ENCODE measurements at regions not wholly inside any gene's neighbourhood (a gene's known extent, or its start where the extent isn't known, plus 50 kb on each side); places are given as distances from the start of the nearest gene placed in this dataset.
A peak's percentile ranks its signal among the peaks of the same experiment; 100 is the strongest.

DNA sequence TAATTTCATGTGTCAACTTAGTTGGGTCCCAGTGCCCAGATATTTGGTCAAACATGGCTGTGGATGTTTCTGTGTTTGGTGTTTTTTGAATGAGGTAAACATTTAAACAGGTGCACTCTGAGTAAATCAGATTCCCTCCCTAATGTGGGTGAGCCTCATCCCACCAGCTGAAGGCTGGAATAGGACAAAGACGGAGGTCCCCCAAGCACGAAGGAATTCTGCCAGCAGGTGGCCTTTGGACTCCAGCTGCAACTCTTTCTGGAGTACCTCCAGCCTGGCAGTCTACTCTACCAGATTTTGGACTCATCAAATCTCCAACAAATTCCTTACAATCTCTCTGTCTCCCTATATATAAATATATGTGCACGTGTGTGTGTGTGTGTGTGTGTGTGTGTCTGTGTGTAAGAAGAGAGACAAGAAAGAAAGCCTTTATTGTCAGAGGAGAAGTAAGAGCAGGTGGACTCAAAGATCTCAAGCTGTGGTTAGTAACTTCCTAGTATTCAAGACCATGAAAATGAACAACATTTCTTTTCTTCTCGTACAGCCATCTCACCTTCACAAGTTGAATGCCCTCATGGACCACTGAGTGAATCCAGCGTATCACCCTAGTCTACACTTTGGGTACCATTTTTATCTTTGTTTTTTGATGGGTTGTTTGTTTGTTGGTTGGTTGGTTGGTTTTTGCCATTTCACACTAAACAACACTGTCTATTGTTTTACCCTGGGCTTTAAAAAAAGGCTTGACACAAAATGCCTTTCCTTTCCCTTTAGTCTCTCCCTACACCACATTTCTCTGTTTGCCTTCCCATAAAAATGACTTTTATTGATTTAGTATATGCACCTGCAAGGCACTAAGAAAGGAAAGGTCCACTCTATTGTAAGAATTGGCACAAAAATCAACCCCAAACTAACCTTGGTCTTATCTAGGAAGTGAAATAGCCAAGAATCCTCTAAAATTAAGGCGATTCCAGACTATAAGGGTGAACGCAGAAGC lies 118.7 kb downstream of the TENT4A start:
- DNase-seq (ENCODE audit: low read depth in 2 of 2), result no peak

DNA sequence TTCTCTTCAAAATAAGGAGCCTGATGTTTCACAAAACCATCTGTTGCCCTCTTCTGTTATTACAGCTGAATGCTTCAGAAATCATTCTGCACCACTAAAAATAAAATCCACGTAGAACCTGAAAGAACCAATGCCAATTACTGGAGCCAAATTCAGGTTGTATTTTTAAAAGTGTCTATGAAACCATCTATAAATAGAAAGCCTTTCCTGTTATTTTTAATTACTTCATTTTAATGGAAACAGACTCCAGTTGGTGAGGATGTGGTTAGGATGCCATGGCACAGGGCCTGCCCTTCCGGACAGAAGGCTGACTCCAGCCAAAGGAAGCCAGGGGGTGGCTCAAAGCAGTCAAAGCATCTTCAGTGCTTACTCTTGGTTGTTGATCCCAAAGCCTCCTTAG lies 119.8 kb downstream of the TENT4A start:
- peak; percentile 2 to 26 for DNase-seq (ENCODE audit: low read depth in 2 of 2)

DNA sequence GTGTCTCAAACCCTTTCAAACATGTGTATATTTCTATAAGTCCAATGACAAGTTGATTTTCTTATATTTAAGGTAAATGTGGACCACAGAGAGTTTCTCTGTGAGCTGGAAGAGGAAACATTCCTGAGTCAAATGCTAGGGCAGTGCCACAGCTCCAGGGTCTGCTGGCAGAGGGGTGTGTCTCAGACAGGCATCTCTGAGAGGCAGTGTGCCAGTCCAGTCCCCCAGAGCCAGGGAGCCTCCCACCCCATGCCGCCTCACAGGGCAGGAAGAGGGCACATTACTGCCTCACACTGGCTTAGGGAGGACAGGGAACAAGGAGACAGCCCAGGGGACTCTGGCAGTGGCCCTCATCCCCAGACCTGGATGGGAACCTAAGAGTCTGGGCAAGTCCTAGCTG lies 120.2 kb downstream of the TENT4A start:
- no peak for DNase-seq (ENCODE audit: low read depth in 2 of 2)

DNA sequence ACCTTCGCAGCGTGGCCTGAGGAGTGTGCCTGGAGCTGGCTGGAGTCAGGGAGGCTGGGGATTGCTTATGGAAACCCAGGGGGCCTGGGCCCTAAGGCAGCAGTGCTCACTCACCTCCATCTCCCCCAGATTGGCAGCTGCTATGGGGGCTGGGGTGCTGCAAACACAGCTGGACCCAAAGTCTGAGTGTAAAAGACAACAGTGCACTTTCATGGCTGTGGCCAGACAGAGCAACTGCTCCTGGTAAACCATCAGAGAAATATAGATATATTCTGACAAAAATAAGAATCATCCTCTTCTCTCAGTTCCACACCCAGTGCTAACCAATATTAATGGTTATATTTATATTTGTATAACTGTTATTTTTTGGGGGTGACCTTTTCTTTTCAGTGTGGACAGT lies 123.9 kb downstream of the TENT4A start:
- no peak for DNase-seq (ENCODE audit: low read depth in 2 of 2)

GRCh38 chr5:6837519-6838110 lies 124.4 kb downstream of the TENT4A start:
- peak; percentile 19 to 26 for DNase-seq (ENCODE audit: low read depth in 2 of 2)

DNA sequence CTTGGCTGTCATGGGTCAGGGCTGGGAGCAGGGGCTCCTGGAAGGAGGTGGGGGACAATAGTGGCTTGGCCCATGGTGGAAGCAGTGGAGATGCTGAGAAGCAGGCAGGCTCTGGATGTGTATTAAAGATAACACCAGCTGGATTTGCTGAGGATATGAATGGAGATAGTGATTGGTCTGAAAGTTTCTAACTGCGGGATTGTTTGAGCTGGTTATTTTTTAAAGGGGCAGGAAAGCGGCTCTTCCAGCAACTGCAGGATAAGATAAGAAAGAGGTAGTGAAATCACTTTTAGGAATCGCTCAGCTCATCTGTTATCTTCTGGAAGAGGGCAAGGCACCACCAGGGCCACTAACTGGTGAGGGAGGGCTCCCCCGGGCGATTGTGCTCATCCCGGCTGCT lies 125.5 kb downstream of the TENT4A start:
- DNase-seq (ENCODE audit: low read depth in 2 of 2), result no peak

- no peak for DNase-seq (ENCODE audit: low read depth in 2 of 2)
Observed at GRCh38 chr5:6840136-6840793, 127.0 kb downstream of the TENT4A start.

GRCh38 chr5:6843335-6843734 lies 130.1 kb downstream of the TENT4A start:
- DNase-seq (ENCODE audit: low read depth in 2 of 2), result no peak

- DNase-seq (ENCODE audit: low read depth in 2 of 2), result no peak
Observed at GRCh38 chr5:6843821-6844220, 130.6 kb downstream of the TENT4A start.

DNA sequence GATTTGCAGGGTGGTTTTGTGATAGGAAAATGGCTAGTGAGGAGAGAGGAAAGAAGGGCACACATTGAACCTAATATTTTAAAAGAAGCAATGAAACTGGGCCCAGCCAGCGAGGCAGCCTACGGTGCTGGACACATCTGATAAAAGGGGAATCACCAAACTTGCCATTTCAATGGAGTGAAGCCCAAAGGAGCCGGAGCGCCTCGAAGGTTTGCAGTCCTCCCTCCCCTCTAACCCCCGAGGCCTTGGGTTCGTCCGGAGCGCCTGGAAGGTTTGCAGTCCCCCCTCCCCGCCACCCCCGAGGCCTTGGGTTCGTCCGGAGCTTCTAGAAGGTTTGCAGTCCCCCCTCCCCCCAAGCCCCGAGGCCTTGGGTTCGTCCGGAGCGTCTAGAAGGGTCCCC lies 132.6 kb downstream of the TENT4A start:
- no peak for DNase-seq (ENCODE audit: low read depth in 2 of 2)

DNA sequence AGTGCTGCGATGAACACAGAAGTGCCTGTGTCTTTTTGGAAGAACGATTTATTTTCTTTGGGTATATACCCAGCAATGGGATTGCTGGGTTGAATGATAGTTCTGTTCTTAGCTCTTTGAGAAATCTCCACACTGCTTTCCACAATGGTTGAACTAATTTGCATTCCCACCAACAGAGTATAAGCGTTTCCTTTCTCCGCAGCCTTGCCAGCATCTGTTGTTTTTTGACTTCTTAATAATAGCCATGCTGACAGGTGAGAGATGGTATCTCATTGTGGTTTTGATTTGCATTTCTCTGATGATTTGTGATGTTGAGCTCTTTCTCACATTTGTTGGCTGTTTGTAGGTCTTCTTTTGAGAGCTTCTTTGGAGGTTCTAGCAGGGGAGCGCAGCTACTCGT lies 134.6 kb downstream of the TENT4A start:
- DNase-seq (ENCODE audit: low read depth in 2 of 2), result no peak

DNA sequence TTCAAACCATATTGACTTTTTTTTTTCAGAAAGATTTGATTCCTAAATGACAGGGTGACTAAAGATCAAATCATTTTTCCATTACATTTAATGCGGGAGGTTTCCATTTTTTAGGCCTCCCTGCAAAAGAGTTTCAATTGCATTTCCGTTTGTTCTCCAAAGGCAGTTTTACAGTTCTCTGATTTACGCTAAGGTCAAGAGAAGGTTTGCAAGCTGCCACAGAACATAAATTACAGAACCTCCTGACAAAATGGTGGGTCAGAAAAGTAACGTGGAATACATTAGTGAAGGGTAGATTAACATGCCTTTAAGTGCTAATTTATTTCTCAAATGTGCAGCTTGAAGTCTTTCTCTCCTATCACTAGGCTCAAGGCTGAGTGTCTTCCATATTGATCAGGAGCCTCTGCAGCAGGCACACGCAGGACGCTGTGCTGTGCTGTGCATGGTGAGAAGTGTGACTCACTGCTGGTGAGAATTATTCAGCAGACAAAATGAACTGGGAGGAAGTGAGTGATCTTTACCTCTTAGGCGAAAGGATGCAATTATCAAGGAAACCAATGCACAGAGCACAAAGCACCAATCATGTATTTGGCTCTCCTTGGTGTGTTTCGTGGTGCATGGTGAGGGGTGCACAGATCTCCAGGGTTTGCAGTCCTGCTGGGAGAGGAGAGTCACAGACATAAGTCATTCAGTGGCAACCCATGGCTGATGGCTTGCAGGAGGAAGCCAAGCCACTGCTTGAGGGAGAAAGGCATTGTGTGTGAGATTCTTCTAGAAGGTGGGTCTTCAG lies 136.3 kb downstream of the TENT4A start:
- DNase-seq (ENCODE audit: low read depth in 2 of 2), result no peak

DNA sequence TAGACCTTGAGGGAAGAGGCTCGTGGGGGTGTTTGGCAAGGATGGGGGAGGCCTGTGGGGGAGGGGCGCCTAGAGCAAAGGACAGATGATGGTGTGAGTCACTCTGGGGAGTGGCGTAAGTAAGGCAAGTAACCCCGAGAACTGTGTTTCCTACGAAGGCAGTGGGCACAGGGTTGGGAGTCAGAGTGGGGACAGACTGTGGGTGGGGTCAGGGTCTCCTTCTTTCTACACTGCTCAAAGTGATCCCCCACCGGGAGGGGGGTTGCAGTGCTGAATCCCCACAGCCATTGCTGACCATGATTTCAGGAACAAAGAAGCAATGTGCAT lies 136.8 kb downstream of the TENT4A start:
- DNase-seq (ENCODE audit: low read depth in 2 of 2), result no peak

- DNase-seq (ENCODE audit: low read depth in 2 of 2), result no peak
Observed at GRCh38 chr5:6856653-6857052, 143.4 kb downstream of the TENT4A start.

- DNase-seq (ENCODE audit: low read depth in 2 of 2), result no peak
Observed at GRCh38 chr5:6858419-6858818, 145.2 kb downstream of the TENT4A start.

DNA sequence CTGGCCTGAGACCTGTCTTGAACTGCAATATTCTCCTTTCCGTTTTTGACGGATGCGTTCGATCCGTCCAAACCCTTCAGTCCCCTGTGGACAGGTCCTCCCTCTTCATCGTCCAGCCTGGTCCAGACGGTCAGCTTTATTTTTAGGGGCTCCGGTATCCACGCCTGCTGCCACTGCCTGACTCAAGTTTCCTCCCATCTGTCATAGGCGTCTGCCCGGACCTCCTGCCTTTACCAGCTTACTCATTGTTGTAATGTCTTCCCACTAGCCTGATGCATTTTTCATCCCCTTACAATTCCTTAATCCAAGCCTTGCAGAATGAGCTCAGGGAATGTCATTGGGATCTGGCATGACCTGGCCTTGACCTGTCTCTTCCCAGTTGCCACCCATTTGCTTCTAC lies 145.8 kb downstream of the TENT4A start:
- DNase-seq (ENCODE audit: low read depth in 2 of 2), result no peak

DNA sequence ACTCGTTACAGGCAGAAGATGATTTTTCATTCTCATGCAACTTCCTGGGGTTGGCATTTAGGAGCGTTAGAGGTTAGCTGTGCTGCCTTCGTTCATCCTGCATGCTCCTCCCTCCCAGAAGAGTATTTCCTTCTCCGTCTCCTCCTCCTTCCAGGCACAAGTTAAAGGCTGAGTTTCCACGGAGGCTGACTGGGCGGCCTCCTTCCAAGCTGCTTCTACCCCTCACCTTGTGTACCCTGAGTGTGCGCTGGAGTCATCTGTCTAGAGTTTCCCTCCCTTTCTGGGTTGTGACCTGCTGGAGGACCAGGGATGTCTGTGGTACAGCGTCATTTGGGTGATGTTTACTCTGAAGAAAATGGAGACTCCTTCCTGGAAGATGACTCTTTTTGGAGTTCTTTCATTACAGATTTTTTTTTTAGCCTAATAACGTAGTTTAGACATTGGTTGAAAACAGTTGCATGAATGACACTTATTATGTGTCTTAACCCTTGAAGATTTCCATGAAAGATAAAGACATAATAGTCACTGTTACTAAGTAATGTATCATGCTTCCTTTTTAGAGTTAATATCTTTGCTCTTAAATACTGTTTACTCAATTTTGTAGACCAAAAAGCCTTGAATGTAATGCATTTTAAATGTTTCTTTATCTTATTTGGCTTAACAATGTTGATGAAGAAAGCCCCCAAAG lies 146.9 kb downstream of the TENT4A start:
- no peak for DNase-seq (ENCODE audit: low read depth in 2 of 2)

- no peak for DNase-seq (ENCODE audit: low read depth in 2 of 2)
Observed at GRCh38 chr5:6861036-6861435, 147.8 kb downstream of the TENT4A start.

- no peak for DNase-seq (ENCODE audit: low read depth in 2 of 2)
Observed at GRCh38 chr5:6861667-6862066, 148.4 kb downstream of the TENT4A start.

- DNase-seq (ENCODE audit: low read depth in 2 of 2), result no peak
Observed at GRCh38 chr5:6862306-6862705, 149.1 kb downstream of the TENT4A start.

DNA sequence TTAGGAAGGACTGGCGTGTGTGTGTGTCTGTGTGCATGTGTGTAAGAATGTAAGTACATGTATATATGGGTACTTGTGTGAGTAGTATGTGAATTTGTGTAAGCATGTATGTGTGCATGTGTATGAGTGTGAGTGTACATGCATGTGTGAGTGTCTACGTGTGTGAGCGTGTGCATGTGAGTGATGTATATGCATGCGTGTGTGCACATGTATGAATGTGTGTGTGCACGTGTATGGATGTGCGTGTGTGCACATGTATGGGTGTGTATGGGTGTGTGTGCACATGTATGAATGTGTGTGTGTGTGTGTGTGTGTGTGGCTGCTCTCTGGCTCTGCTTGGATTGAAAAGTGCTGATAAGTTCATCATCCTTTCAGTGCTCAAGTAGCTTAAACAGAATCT lies 154.5 kb downstream of the TENT4A start:
- DNase-seq (ENCODE audit: low read depth in 2 of 2), result no peak
